HCT116 (cell line): ENCODE measurements at regions not wholly inside any gene's neighbourhood (a gene's known extent, or its start where the extent isn't known, plus 50 kb on each side); places are given as distances from the start of the nearest gene placed in this dataset.

Source experiments
- CTCF ChIP-seq, 3 experiments: fragments of 200-600 bp in 1 of 3; sonication (generic) in 1 of 3; IDR thresholded peaks in 2 of 3; conservative IDR thresholded peaks in 1 of 3; 2 replicates each; pipeline ENCODE4 v1.5.1; 2012 to 2017; ENCODE audit warnings: low read depth in 2 of 3, low read length in 2 of 3, antibody characterized with exemption in 1 of 3, borderline replicate concordance in 1 of 3, control low read depth in 1 of 3, mild to moderate bottlenecking in 1 of 3, mixed read lengths in 1 of 3, mixed run types in 1 of 3, moderate library complexity in 1 of 3; ENCODE audit not compliant: insufficient read depth in 1 of 3
- EZH2phosphoT487 ChIP-seq: fragments of 200-600 bp; IDR thresholded peaks from 2 replicates; pipeline ENCODE4 v1.6.1; 2018; ENCODE audit warnings: antibody characterized with exemption, borderline replicate concordance
- MAX ChIP-seq: IDR thresholded peaks from 2 replicates; pipeline ENCODE4 v1.6.1; 2012
- POLR2A ChIP-seq: IDR thresholded peaks from 2 replicates; pipeline ENCODE4 v1.7.0; 2011; ENCODE audit warnings: borderline replicate concordance; ENCODE audit not compliant: insufficient read depth, insufficient read length; ENCODE audit errors: extremely low read depth

GRCh38 chr3:110955301-110955880 lies 116.2 kb upstream of the NECTIN3 start:
- TF ChIP-seq EZH2phosphoT487 (no peak), CTCF (IDR thresholded peaks at IDR 0.05 in 2 of 3, conservative IDR thresholded peaks at IDR 0.05 in 1 of 3; ENCODE audit: borderline replicate concordance in 1 of 3, insufficient read depth in 1 of 3, low read depth in 2 of 3, low read length in 2 of 3) (no peak), MAX (no peak), POLR2A (no peak)
